HepG2 (cell line): ENCODE measurements at regions not wholly inside any gene's neighbourhood (a gene's known extent, or its start where the extent isn't known, plus 50 kb on each side); places are given as distances from the start of the nearest gene placed in this dataset.

Experiments
- CBFB ChIP-seq: sonication (generic); formaldehyde crosslinking; IDR thresholded peaks from 2 replicates; pipeline ENCODE4 v1.4.0; 2020; ENCODE audit warnings: missing genetic modification reagents
- CEBPZ ChIP-seq: IDR thresholded peaks from 2 replicates; pipeline ENCODE4 v1.6.1; 2012; ENCODE audit warnings: low read length, improper control_type of control experiment
- IRX3 ChIP-seq: sonication (generic); formaldehyde crosslinking; IDR thresholded peaks from 2 replicates; pipeline ENCODE4 v1.8.1; 2023; ENCODE audit warnings: mild to moderate bottlenecking, low read depth, missing genetic modification reagents, borderline replicate concordance
- KAT8 ChIP-seq: IDR thresholded peaks from 2 replicates; pipeline ENCODE4 v1.6.1; 2016; ENCODE audit warnings: missing genetic modification reagents, missing compliant biosample characterization
- KDM5A ChIP-seq: fragments of 200-600 bp; sonication (generic); IDR thresholded peaks from 2 replicates; pipeline ENCODE4 v1.7.0; 2018; ENCODE audit warnings: antibody characterized with exemption, mild to moderate bottlenecking, low read length, borderline replicate concordance
- RFXAP ChIP-seq: sonication (generic); formaldehyde crosslinking; IDR thresholded peaks from 2 replicates; pipeline ENCODE4 v1.4.0; 2020; ENCODE audit warnings: missing genetic modification reagents, borderline replicate concordance
- SALL2 ChIP-seq: sonication (generic); formaldehyde crosslinking; IDR thresholded peaks from 2 replicates; pipeline ENCODE4 v1.8.1; 2023; ENCODE audit warnings: mild to moderate bottlenecking, missing genetic modification reagents, inconsistent platforms
- TFE3 ChIP-seq: IDR thresholded peaks from 2 replicates; pipeline ENCODE4 v1.6.1; 2016
- USF2 ChIP-seq, 2 experiments: sonication (generic) in 1 of 2; formaldehyde crosslinking in 1 of 2; IDR thresholded peaks; 2 replicates each; pipeline versions ENCODE4 v1.5.1 to v1.6.1; 2011 to 2020; ENCODE audit warnings: borderline replicate concordance in 1 of 2, low read depth in 1 of 2, low read length in 1 of 2, mild to moderate bottlenecking in 1 of 2, missing genetic modification reagents in 1 of 2, moderate library complexity in 1 of 2
- ZFP37 ChIP-seq: sonication (generic); formaldehyde crosslinking; IDR thresholded peaks from 2 replicates; pipeline ENCODE4 v1.4.0; 2020; ENCODE audit warnings: missing genetic modification reagents, borderline replicate concordance
- ZFX ChIP-seq: sonication (generic); formaldehyde crosslinking; IDR thresholded peaks from 2 replicates; pipeline ENCODE4 v1.4.0; 2020; ENCODE audit warnings: mild to moderate bottlenecking, low read depth, missing genetic modification reagents, moderate library complexity
- ZNF282 ChIP-seq: fragments of 450-650 bp; IDR thresholded peaks from 2 replicates; pipeline ENCODE4 v1.6.1; 2018; ENCODE audit not compliant: partially characterized antibody
- ZNF724P ChIP-seq: sonication (generic); formaldehyde crosslinking; IDR thresholded peaks from 2 replicates; pipeline ENCODE4 v1.8.0; 2022; ENCODE audit warnings: missing genetic modification reagents, borderline replicate concordance
- ZNF83 ChIP-seq: sonication (generic); formaldehyde crosslinking; IDR thresholded peaks from 2 replicates; pipeline ENCODE4 v1.4.0; 2020; ENCODE audit warnings: missing genetic modification reagents, mild to moderate bottlenecking, borderline replicate concordance
- ZNF839 ChIP-seq: sonication (generic); formaldehyde crosslinking; IDR thresholded peaks from 2 replicates; pipeline ENCODE4 v1.4.0; 2020; ENCODE audit warnings: missing genetic modification reagents, mild to moderate bottlenecking, borderline replicate concordance

GRCh38 chr21:43306911-43307676, 119.8 kb downstream of the SIK1 start (continued):
- TF ChIP-seq TFE3: 0 out of 2 replicates have a peak, but pooled peaks have one; percentile 22
- TF ChIP-seq KDM5A: no peak
- TF ChIP-seq ZNF83 (CRISPR knock-in tag): no peak
- TF ChIP-seq KAT8 (CRISPR knock-in tag): no peak
- TF ChIP-seq ZFP37: no peak
- no peak for TF ChIP-seq ZNF839
- no peak for TF ChIP-seq CBFB (CRISPR knock-in tag)
- no peak for TF ChIP-seq CEBPZ
- no peak for TF ChIP-seq USF2 (IDR thresholded peaks at IDR 0.05; ENCODE audit: low read depth, low read length)
- no peak for TF ChIP-seq USF2 (CRISPR knock-in tag; IDR thresholded peaks at IDR 0.05; ENCODE audit: borderline replicate concordance)
- TF ChIP-seq ZNF282: no peak
- 0 out of 2 replicates have a peak, but pooled peaks have one; percentile 48 for TF ChIP-seq SALL2 (CRISPR knock-in tag)
- TF ChIP-seq RFXAP: no peak
- TF ChIP-seq ZNF724P (CRISPR knock-in tag): 0 out of 2 replicates have a peak, but pooled peaks have one; percentile 43
- 0 out of 2 replicates have a peak, but pooled peaks have one; percentile 21 for TF ChIP-seq ZFX (CRISPR knock-in tag)
- TF ChIP-seq IRX3 (CRISPR knock-in tag): no peak
